KMS-11 (cell line): ENCODE measurements at regions not wholly inside any gene's neighbourhood (a gene's known extent, or its start where the extent isn't known, plus 50 kb on each side); places are given as distances from the start of the nearest gene placed in this dataset.

ENCODE experiments used
- H2AFZ ChIP-seq: fragments of 200-600 bp; sonication (generic); 2 replicates; pipeline ENCODE4 v1.6.1; 2016; ENCODE audit warnings: antibody characterized with exemption, mixed run types, low read depth
- H3K27ac ChIP-seq: fragments of 200-600 bp; sonication (generic); 2 replicates; pipeline ENCODE4 v1.6.1; 2016; ENCODE audit warnings: mild to moderate bottlenecking, mixed run types
- H3K27me3 ChIP-seq: fragments of 200-600 bp; sonication (generic); 2 replicates; pipeline ENCODE4 v1.6.1; 2017; ENCODE audit warnings: mild to moderate bottlenecking, low read depth, mixed run types, moderate library complexity; ENCODE audit not compliant: insufficient read depth
- H3K36me3 ChIP-seq: fragments of 200-600 bp; sonication (generic); 2 replicates; pipeline ENCODE4 v1.6.1; 2017; ENCODE audit warnings: mild to moderate bottlenecking, mixed run types; ENCODE audit not compliant: insufficient read depth
- H3K4me1 ChIP-seq: fragments of 200-600 bp; sonication (generic); 2 replicates; pipeline ENCODE4 v1.6.1; 2016; ENCODE audit warnings: mild to moderate bottlenecking, low read depth, mixed run types; ENCODE audit not compliant: poor library complexity, severe bottlenecking
- H3K4me2 ChIP-seq: fragments of 200-600 bp; sonication (generic); 2 replicates; pipeline ENCODE4 v1.7.0; 2016; ENCODE audit warnings: mild to moderate bottlenecking, mixed run types
- H3K4me3 ChIP-seq: fragments of 200-600 bp; sonication (generic); IDR thresholded peaks from 2 replicates; pipeline ENCODE4 v1.6.1; 2017; ENCODE audit warnings: low read depth, low read length, mixed read lengths; ENCODE audit not compliant: insufficient read depth
- H3K79me2 ChIP-seq: fragments of 200-600 bp; sonication (generic); 2 replicates; pipeline ENCODE4 v1.6.1; 2016; ENCODE audit warnings: low read depth, mixed run types; ENCODE audit not compliant: insufficient read depth
- H3K9ac ChIP-seq: fragments of 200-600 bp; sonication (generic); 2 replicates; pipeline ENCODE4 v1.6.1; 2016; ENCODE audit warnings: mild to moderate bottlenecking, mixed run types
- H4K20me1 ChIP-seq: fragments of 200-600 bp; sonication (generic); 2 replicates; pipeline ENCODE4 v1.6.1; 2016; ENCODE audit warnings: mild to moderate bottlenecking, mixed run types; ENCODE audit not compliant: insufficient read depth
- CTCF ChIP-seq: fragments of 200-600 bp; sonication (generic); conservative IDR thresholded peaks from 2 replicates; pipeline ENCODE4 v1.6.1; 2017; ENCODE audit warnings: low read depth, mild to moderate bottlenecking, antibody characterized with exemption, low read length, moderate library complexity, mixed read lengths

GRCh38 chr4:65747386-65747785, 77.1 kb upstream of the EPHA5 start:
- H3K9ac ChIP-seq: no peak overlapping the region
- H3K27ac ChIP-seq: no peak overlapping the region
- no peak for TF ChIP-seq CTCF

GRCh38 chr4:65738134-65738533, 67.8 kb upstream of the EPHA5 start:
- Histone ChIP-seq H4K20me1 (no peaks in the 10 kb centered on the region), H3K4me1 (no peaks in the 10 kb centered on the region), H3K4me2 (no peak overlapping the region), H3K27ac (no peak overlapping the region), H3K27me3 (no peaks in the 10 kb centered on the region), H2AFZ (no peak overlapping the region), H3K36me3 (no peaks in the 10 kb centered on the region), H3K4me3 (no peak overlapping the region), H3K9ac (no peak overlapping the region), H3K79me2 (no peaks in the 10 kb centered on the region)
- TF ChIP-seq CTCF: no peak

More at GRCh38 chr4:65747386-65747785, 77.1 kb upstream of the EPHA5 start:
- Histone ChIP-seq H3K79me2 (no peaks in the 10 kb centered on the region), H3K4me1 (no peaks in the 10 kb centered on the region), H3K4me3 (no peak overlapping the region), H4K20me1 (no peaks in the 10 kb centered on the region), H2AFZ (no peak overlapping the region), H3K27me3 (no peaks in the 10 kb centered on the region), H3K36me3 (no peaks in the 10 kb centered on the region), H3K4me2 (no peak overlapping the region)

DNA sequence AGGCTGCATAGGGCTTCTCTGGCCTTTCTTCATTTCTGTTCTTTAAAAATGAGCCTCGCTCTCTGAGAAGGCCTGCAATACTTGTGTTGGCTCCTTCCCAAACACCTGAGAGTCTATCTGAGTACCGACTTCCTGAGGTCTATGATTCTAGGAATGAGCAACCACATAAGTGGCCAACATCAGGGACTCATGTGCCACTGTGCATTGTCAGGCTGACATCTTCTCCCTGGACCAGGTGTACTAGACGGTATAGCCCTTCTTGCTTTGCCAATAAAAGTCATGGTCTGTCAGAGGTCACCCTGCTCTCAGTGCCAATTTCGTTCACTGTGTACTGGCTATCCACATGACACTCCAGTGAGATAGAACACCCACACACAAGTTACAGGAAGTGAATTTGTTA, 67.4 kb upstream of the EPHA5 start:
- no peak overlapping the region for H2AFZ ChIP-seq
- no peak for TF ChIP-seq CTCF
- H3K27ac ChIP-seq: no peak overlapping the region

GRCh38 chr4:65724973-65725372, 54.7 kb upstream of the EPHA5 start:
- Histone ChIP-seq H3K79me2 (no peaks in the 10 kb centered on the region), H3K9ac (no peak overlapping the region), H3K4me1 (no peaks in the 10 kb centered on the region), H3K4me3 (no peak overlapping the region), H3K27me3 (no peaks in the 10 kb centered on the region), H2AFZ (no peak overlapping the region), H3K36me3 (no peaks in the 10 kb centered on the region), H3K4me2 (no peak overlapping the region), H3K27ac (no peak overlapping the region), H4K20me1 (no peaks in the 10 kb centered on the region)
- TF ChIP-seq CTCF: no peak

More for the DNA sequence above, 67.4 kb upstream of the EPHA5 start:
- H3K4me3 ChIP-seq: no peak overlapping the region
- H3K79me2 ChIP-seq: no peaks in the 10 kb centered on the region
- no peaks in the 10 kb centered on the region for H3K4me1 ChIP-seq
- H3K36me3 ChIP-seq: no peaks in the 10 kb centered on the region
- no peaks in the 10 kb centered on the region for H3K27me3 ChIP-seq
- H3K4me2 ChIP-seq: no peak overlapping the region
- no peak overlapping the region for H3K9ac ChIP-seq
- no peaks in the 10 kb centered on the region for H4K20me1 ChIP-seq
